ENCODE measurements at regions not wholly inside any gene's neighbourhood (a gene's known extent, or its start where the extent isn't known, plus 50 kb on each side); places are given as distances from the start of the nearest gene placed in this dataset.

DNA sequence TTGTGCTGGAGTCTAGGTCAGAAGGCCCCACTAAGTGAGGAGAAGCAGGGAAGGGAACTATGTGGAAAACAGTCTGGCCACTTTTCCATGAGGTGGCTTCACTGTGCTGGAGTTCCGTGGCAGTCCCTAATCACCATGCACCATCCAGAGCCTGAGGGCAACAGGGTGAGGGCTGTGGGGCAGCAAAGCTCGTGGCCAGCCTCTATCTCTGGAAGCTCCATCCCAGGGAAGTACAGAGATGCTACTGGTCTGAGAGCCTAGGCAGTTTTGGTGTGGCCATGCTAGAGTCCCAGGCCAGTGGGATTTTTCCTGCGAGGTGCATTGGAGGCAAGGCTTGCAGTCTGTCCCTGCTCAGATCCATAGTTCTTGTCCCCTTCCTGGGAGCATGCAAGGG, 157.3 kb upstream of the LRRC7 start:
- DNase-seq (ENCODE audit: low read depth in 1 of 2, low spot score in 1 of 2), result no peak
- Histone ChIP-seq H3K4me1 (no peaks in the 10 kb centered on the region), H3K4me3 (no peak overlapping the region), H3K9me3 (no peaks in the 10 kb centered on the region), H3K27ac (no peak overlapping the region), H3K4me2 (no peak overlapping the region)
- ATAC-seq, result no peak
- ChIA-PET CTCF (no interaction called here), POLR2A (no interaction called here)
- TF ChIP-seq FOXS1 (CRISPR knock-in tag; IDR thresholded peaks at IDR 0.05), result no peak
- no peak for TF ChIP-seq NR3C1 (IDR thresholded peaks at IDR 0.05)
- TF ChIP-seq, protein P1, sequence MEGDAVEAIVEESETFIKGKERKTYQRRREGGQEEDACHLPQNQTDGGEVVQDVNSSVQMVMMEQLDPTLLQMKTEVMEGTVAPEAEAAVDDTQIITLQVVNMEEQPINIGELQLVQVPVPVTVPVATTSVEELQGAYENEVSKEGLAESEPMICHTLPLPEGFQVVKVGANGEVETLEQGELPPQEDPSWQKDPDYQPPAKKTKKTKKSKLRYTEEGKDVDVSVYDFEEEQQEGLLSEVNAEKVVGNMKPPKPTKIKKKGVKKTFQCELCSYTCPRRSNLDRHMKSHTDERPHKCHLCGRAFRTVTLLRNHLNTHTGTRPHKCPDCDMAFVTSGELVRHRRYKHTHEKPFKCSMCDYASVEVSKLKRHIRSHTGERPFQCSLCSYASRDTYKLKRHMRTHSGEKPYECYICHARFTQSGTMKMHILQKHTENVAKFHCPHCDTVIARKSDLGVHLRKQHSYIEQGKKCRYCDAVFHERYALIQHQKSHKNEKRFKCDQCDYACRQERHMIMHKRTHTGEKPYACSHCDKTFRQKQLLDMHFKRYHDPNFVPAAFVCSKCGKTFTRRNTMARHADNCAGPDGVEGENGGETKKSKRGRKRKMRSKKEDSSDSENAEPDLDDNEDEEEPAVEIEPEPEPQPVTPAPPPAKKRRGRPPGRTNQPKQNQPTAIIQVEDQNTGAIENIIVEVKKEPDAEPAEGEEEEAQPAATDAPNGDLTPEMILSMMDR (IDR thresholded peaks at IDR 0.05), result no peak
- TF ChIP-seq RAD21 (conservative IDR thresholded peaks at IDR 0.05 in 1 of 2, IDR thresholded peaks at IDR 0.05 in 1 of 2), result no peak
- no peak for TF ChIP-seq CHD2 (IDR thresholded peaks at IDR 0.05; ENCODE audit: low read length, partially characterized antibody)
- FAIRE-seq, result no peak
- 0% methylated on average over 1 of the region's 3 CpGs for WGBS (ENCODE audit: missing lambda C conversion rate)

DNA sequence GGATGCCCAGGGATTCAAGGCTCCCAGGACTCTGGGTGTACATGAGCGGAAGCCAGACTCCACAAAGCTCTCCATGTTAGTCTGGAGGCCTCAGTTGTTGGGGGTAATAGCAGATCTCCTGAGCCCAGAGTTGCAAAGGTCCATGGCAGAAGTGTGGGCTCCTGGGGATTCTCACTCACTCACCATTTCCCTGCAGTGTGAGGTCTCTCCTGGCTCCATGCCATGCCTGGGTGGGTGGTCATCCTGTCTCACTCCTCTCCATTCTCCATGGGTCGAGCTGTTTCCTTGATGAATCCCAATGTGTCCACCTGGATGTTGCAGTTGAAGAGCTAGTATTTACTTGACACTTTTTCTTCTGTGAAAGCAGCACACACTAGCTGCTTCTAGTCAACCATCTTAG, 156.8 kb upstream of the LRRC7 start:
- ChIA-PET CTCF (no interaction called here), POLR2A (no interaction called here)
- no peak for DNase-seq (ENCODE audit: low read depth in 1 of 2, low spot score in 1 of 2)
- WGBS (ENCODE audit: missing lambda C conversion rate), result 0% methylated on average over 1 of the region's 2 CpGs
- FAIRE-seq, result no peak
- H3K9me3 ChIP-seq, result no peaks in the 10 kb centered on the region
- no peak overlapping the region for H3K4me2 ChIP-seq
- H3K4me3 ChIP-seq, result no peak overlapping the region
- ATAC-seq, result no peak
- no peak overlapping the region for H3K27ac ChIP-seq
- no peaks in the 10 kb centered on the region for H3K4me1 ChIP-seq
- TF ChIP-seq TP53 (CRISPR knock-in tag; IDR thresholded peaks at IDR 0.05) (no peak), TFCP2L1 (CRISPR knock-in tag; IDR thresholded peaks at IDR 0.05) (no peak), SMC3 (IDR thresholded peaks at IDR 0.05) (no peak), CHD4 (IDR thresholded peaks at IDR 0.05; ENCODE audit: borderline replicate concordance) (no peak), EHMT2 (IDR thresholded peaks at IDR 0.05; ENCODE audit: low read depth) (no peak), HEYL (CRISPR knock-in tag; IDR thresholded peaks at IDR 0.05) (no peak), POLR2A (IDR thresholded peaks at IDR 0.05; ENCODE audit: low read length) (no peak), RCOR1 (IDR thresholded peaks at IDR 0.05; ENCODE audit: low read depth, low read length) (no peak), KDM5A (IDR thresholded peaks at IDR 0.05) (no peak), RNF2 (IDR thresholded peaks at IDR 0.05; ENCODE audit: borderline replicate concordance, low read depth) (no peak), MYC (IDR thresholded peaks at IDR 0.05; ENCODE audit: borderline replicate concordance, low read length) (no peak), NPAS2 (CRISPR knock-in tag; IDR thresholded peaks at IDR 0.05; ENCODE audit: borderline replicate concordance) (no peak), NFE2L2 (conservative IDR thresholded peaks at IDR 0.05; ENCODE audit: low read length) (no peak), CBX2 (IDR thresholded peaks at IDR 0.05; ENCODE audit: borderline replicate concordance, low read depth) (no peak), FOSB (CRISPR knock-in tag; IDR thresholded peaks at IDR 0.05) (no peak)
- TF ChIP-seq, protein P2, sequence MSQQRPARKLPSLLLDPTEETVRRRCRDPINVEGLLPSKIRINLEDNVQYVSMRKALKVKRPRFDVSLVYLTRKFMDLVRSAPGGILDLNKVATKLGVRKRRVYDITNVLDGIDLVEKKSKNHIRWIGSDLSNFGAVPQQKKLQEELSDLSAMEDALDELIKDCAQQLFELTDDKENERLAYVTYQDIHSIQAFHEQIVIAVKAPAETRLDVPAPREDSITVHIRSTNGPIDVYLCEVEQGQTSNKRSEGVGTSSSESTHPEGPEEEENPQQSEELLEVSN (IDR thresholded peaks at IDR 0.05; ENCODE audit: borderline replicate concordance, low read depth), result no peak
- TF ChIP-seq, protein P3, sequence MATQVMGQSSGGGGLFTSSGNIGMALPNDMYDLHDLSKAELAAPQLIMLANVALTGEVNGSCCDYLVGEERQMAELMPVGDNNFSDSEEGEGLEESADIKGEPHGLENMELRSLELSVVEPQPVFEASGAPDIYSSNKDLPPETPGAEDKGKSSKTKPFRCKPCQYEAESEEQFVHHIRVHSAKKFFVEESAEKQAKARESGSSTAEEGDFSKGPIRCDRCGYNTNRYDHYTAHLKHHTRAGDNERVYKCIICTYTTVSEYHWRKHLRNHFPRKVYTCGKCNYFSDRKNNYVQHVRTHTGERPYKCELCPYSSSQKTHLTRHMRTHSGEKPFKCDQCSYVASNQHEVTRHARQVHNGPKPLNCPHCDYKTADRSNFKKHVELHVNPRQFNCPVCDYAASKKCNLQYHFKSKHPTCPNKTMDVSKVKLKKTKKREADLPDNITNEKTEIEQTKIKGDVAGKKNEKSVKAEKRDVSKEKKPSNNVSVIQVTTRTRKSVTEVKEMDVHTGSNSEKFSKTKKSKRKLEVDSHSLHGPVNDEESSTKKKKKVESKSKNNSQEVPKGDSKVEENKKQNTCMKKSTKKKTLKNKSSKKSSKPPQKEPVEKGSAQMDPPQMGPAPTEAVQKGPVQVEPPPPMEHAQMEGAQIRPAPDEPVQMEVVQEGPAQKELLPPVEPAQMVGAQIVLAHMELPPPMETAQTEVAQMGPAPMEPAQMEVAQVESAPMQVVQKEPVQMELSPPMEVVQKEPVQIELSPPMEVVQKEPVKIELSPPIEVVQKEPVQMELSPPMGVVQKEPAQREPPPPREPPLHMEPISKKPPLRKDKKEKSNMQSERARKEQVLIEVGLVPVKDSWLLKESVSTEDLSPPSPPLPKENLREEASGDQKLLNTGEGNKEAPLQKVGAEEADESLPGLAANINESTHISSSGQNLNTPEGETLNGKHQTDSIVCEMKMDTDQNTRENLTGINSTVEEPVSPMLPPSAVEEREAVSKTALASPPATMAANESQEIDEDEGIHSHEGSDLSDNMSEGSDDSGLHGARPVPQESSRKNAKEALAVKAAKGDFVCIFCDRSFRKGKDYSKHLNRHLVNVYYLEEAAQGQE (IDR thresholded peaks at IDR 0.05), result no peak
- TF ChIP-seq, protein P4, sequence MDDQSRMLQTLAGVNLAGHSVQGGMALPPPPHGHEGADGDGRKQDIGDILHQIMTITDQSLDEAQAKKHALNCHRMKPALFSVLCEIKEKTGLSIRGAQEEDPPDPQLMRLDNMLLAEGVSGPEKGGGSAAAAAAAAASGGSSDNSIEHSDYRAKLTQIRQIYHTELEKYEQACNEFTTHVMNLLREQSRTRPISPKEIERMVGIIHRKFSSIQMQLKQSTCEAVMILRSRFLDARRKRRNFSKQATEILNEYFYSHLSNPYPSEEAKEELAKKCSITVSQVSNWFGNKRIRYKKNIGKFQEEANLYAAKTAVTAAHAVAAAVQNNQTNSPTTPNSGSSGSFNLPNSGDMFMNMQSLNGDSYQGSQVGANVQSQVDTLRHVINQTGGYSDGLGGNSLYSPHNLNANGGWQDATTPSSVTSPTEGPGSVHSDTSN (IDR thresholded peaks at IDR 0.05), result no peak

All from A549 (cell line).